NB4 (cell line): ENCODE measurements at regions not wholly inside any gene's neighbourhood (a gene's known extent, or its start where the extent isn't known, plus 50 kb on each side); places are given as distances from the start of the nearest gene placed in this dataset.

ENCODE experiments used
- DNase-seq: peaks from one replicate; pipeline ENCODE4 v3.0.0; 2010; ENCODE audit warnings: low read depth
- H3K4me3 ChIP-seq: one replicate; pipeline ENCODE4 v1.5.1; 2011; ENCODE audit warnings: mild to moderate bottlenecking, low read depth, low read length, moderate library complexity
- MAX ChIP-seq: IDR thresholded peaks from 2 replicates; pipeline ENCODE4 v1.6.1; 2011; ENCODE audit warnings: low read depth, low read length
- MYC ChIP-seq: IDR thresholded peaks from 2 replicates; pipeline ENCODE4 v1.6.1; 2011; ENCODE audit warnings: low read depth, low read length
- POLR2A ChIP-seq: IDR thresholded peaks from 2 replicates; pipeline ENCODE4 v1.6.1; 2011; ENCODE audit warnings: mild to moderate bottlenecking; ENCODE audit not compliant: insufficient read length; ENCODE audit errors: extremely low read depth
- TF ChIP-seq, protein P1 (sequence below): IDR thresholded peaks from one replicate; pipeline ENCODE4 v1.5.1; 2012; ENCODE audit warnings: low read depth, low read length

GRCh38 chr6:165110860-165111259 lies 198.5 kb downstream of the C6orf118 start:
- H3K4me3 ChIP-seq, result no peak overlapping the region
- TF ChIP-seq MAX (no peak), POLR2A (no peak), MYC (no peak)
- TF ChIP-seq, protein P1, sequence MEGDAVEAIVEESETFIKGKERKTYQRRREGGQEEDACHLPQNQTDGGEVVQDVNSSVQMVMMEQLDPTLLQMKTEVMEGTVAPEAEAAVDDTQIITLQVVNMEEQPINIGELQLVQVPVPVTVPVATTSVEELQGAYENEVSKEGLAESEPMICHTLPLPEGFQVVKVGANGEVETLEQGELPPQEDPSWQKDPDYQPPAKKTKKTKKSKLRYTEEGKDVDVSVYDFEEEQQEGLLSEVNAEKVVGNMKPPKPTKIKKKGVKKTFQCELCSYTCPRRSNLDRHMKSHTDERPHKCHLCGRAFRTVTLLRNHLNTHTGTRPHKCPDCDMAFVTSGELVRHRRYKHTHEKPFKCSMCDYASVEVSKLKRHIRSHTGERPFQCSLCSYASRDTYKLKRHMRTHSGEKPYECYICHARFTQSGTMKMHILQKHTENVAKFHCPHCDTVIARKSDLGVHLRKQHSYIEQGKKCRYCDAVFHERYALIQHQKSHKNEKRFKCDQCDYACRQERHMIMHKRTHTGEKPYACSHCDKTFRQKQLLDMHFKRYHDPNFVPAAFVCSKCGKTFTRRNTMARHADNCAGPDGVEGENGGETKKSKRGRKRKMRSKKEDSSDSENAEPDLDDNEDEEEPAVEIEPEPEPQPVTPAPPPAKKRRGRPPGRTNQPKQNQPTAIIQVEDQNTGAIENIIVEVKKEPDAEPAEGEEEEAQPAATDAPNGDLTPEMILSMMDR, result no peak
- no peak for DNase-seq

GRCh38 chr6:165109011-165109410 lies 200.4 kb downstream of the C6orf118 start:
- no peak overlapping the region for H3K4me3 ChIP-seq
- no peak for DNase-seq
- TF ChIP-seq MAX (no peak), POLR2A (no peak), MYC (no peak)
- TF ChIP-seq, protein P1, result no peak

DNA sequence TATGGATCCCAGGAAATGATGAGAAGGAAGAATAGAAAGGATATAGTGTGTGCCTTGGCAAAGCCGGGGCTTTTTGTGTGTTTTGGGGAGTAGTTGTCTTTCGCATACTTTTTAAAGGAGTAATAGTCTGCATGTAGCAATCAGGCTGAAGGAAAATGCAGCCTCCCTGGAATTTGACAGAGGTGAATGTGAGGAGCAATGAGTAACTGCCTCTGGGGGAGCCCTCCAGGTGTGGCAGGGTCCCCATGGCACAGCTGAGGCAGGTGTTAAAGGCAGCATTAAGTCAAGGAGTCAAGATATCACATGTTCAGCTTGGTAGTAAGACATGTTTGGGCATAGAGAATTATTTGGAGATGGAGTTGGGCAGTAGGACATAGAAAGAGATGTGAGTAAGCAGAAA lies 203.1 kb downstream of the C6orf118 start:
- DNase-seq, result no peak
- TF ChIP-seq POLR2A (no peak), MYC (no peak), MAX (no peak)
- TF ChIP-seq, protein P1, result no peak
- H3K4me3 ChIP-seq, result no peak overlapping the region

- peak; percentile 44 for DNase-seq
- TF ChIP-seq MYC, result no peak
- TF ChIP-seq, protein P1, result peak; percentile 31
- no peak overlapping the region for H3K4me3 ChIP-seq
These were observed 211.2 kb downstream of the C6orf118 start for GRCh38 chr6:165098165-165098564.

DNA sequence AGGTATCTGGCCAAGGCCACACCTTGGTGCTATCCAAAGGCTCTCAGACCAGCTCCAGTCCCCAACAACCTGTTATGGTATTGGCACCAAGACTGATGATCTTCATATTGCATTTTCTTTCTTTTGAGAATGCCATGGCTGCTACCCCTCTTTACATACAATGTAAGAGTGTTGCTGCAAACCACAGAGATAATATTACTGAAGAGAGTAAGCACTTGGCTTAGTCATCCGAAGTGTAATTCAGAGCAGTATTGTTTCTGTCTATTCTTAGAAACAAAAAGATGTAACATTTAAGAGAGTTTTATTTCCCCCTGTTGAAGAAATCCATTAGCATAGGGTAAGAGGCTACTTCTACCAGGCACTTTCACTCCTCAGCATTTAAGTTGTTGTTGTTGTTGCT lies 212.5 kb downstream of the C6orf118 start:
- TF ChIP-seq, protein P1, result no peak
- TF ChIP-seq POLR2A, result no peak
- no peak for TF ChIP-seq MYC
- TF ChIP-seq MAX, result no peak
- no peak overlapping the region for H3K4me3 ChIP-seq
- DNase-seq, result no peak

GRCh38 chr6:165096209-165096608 lies 213.2 kb downstream of the C6orf118 start:
- no peak for DNase-seq
- no peak overlapping the region for H3K4me3 ChIP-seq
- TF ChIP-seq MAX, result no peak
- no peak for TF ChIP-seq MYC
- TF ChIP-seq, protein P1, result no peak
- TF ChIP-seq POLR2A, result no peak
